GM23338 (cell line): ENCODE measurements at regions not wholly inside any gene's neighbourhood (a gene's known extent, or its start where the extent isn't known, plus 50 kb on each side); places are given as distances from the start of the nearest gene placed in this dataset.

ENCODE experiments used
- ATAC-seq: fragments of 200-7000 bp; cut with Tn5 transposase; 3 replicates; pipeline ENCODE4 v1.9.1; 2020
- DNase-seq: peaks from one replicate; pipeline ENCODE4 v3.0.0-alpha.2; 2015; ENCODE audit warnings: low spot score
- H2AFZ ChIP-seq: fragments of 200-600 bp; sonication (generic); 2 replicates; pipeline ENCODE4 v1.8.0; 2016; ENCODE audit warnings: antibody characterized with exemption, mild to moderate bottlenecking, moderate library complexity
- H3F3A ChIP-seq: fragments of 200-600 bp; sonication (generic); replicated peaks from 2 replicates; pipeline ENCODE4 v1.8.0; 2017; ENCODE audit warnings: antibody characterized with exemption, mixed run types, low read depth
- H3K27ac ChIP-seq: fragments of 200-600 bp; sonication (generic); 2 replicates; pipeline ENCODE4 v1.6.1; 2016; ENCODE audit warnings: low read depth
- H3K27me3 ChIP-seq: fragments of 200-600 bp; sonication (generic); 2 replicates; pipeline ENCODE4 v1.8.0; 2016; ENCODE audit warnings: mild to moderate bottlenecking, mixed run types, moderate library complexity; ENCODE audit not compliant: insufficient read depth
- H3K36me3 ChIP-seq: fragments of 200-600 bp; sonication (generic); 2 replicates; pipeline ENCODE4 v1.8.0; 2016; ENCODE audit warnings: mild to moderate bottlenecking; ENCODE audit not compliant: insufficient read depth
- H3K4me1 ChIP-seq: fragments of 200-600 bp; sonication (generic); 2 replicates; pipeline ENCODE4 v1.8.0; 2016; ENCODE audit warnings: mild to moderate bottlenecking, moderate library complexity; ENCODE audit not compliant: insufficient read depth
- H3K4me2 ChIP-seq: fragments of 200-600 bp; sonication (generic); 2 replicates; pipeline ENCODE4 v1.7.1; 2017; ENCODE audit warnings: mixed run types
- H3K4me3 ChIP-seq: fragments of 200-600 bp; sonication (generic); 2 replicates; pipeline ENCODE4 v1.6.1; 2016; ENCODE audit warnings: mixed run types
- H3K79me2 ChIP-seq: fragments of 200-600 bp; sonication (generic); replicated peaks from 2 replicates; pipeline ENCODE4 v1.8.0; 2017; ENCODE audit warnings: mild to moderate bottlenecking; ENCODE audit not compliant: insufficient read depth
- H3K9me2 ChIP-seq: fragments of 200-600 bp; sonication (generic); 2 replicates; pipeline ENCODE4 v1.8.0; 2017; ENCODE audit not compliant: insufficient read depth
- H4K20me1 ChIP-seq: fragments of 200-600 bp; sonication (generic); replicated peaks from 2 replicates; pipeline ENCODE4 v1.8.0; 2017; ENCODE audit warnings: mild to moderate bottlenecking; ENCODE audit not compliant: insufficient read depth
- H3K27ac Mint-ChIP-seq: 2 replicates; pipeline ENCODE4 v1.8.0; 2020; ENCODE audit warnings: inconsistent platforms, mild to moderate bottlenecking, moderate library complexity, mixed read lengths
- H3K27me3 Mint-ChIP-seq: 3 replicates; pipeline ENCODE4 v1.8.0; 2022; ENCODE audit warnings: low read depth, mild to moderate bottlenecking, moderate library complexity, mixed read lengths, inconsistent platforms; ENCODE audit not compliant: insufficient read depth, poor library complexity
- H3K36me3 Mint-ChIP-seq: 3 replicates; pipeline ENCODE4 v1.8.0; 2021; ENCODE audit warnings: low read depth, mild to moderate bottlenecking, inconsistent platforms, moderate library complexity, mixed read lengths
- H3K4me1 Mint-ChIP-seq: 3 replicates; pipeline ENCODE4 v1.8.0; 2020; ENCODE audit warnings: mild to moderate bottlenecking, inconsistent platforms, mixed read lengths
- H3K4me3 Mint-ChIP-seq: 3 replicates; pipeline ENCODE4 v1.8.0; 2021; ENCODE audit warnings: moderate library complexity, mild to moderate bottlenecking, inconsistent platforms, mixed read lengths
- H3K9me3 Mint-ChIP-seq: 3 replicates; pipeline ENCODE4 v1.8.0; 2020; ENCODE audit warnings: moderate library complexity, mild to moderate bottlenecking, inconsistent platforms, mixed read lengths
- CREB1 ChIP-seq: fragments of 250-450 bp; sonication (Bioruptor Pico); IDR thresholded peaks from 2 replicates; pipeline ENCODE4 v1.5.0; 2020; ENCODE audit warnings: low read depth, mild to moderate bottlenecking, moderate library complexity
- EZH2 ChIP-seq: fragments of 200-600 bp; sonication (generic); IDR thresholded peaks from one replicate; pipeline ENCODE4 v1.8.0; 2017; ENCODE audit warnings: antibody characterized with exemption, mild to moderate bottlenecking, low read depth; ENCODE audit not compliant: unreplicated experiment
- EZH2phosphoT487 ChIP-seq: fragments of 200-600 bp; sonication (generic); IDR thresholded peaks from one replicate; pipeline ENCODE4 v1.8.1; 2018; ENCODE audit warnings: antibody characterized with exemption; ENCODE audit not compliant: unreplicated experiment
- JUNB ChIP-seq: IDR thresholded peaks from one replicate; pipeline ENCODE4 v1.6.1; 2016; ENCODE audit warnings: antibody characterized with exemption; ENCODE audit not compliant: unreplicated experiment
- POLR2AphosphoS5 ChIP-seq: IDR thresholded peaks from 2 replicates; pipeline ENCODE4 v1.6.1; 2016; ENCODE audit warnings: antibody characterized with exemption, low read depth
- STAT1 ChIP-seq: IDR thresholded peaks from one replicate; pipeline ENCODE4 v1.6.1; 2016; ENCODE audit warnings: antibody characterized with exemption; ENCODE audit not compliant: unreplicated experiment
- ZNF114 ChIP-seq: fragments of 250-450 bp; sonication (Bioruptor Pico); IDR thresholded peaks from 2 replicates; pipeline ENCODE4 v1.5.0; 2020; ENCODE audit warnings: mild to moderate bottlenecking, moderate library complexity
- ZNF331 ChIP-seq: fragments of 250-450 bp; sonication (Bioruptor Pico); IDR thresholded peaks from 2 replicates; pipeline ENCODE4 v1.5.0; 2020; ENCODE audit warnings: low read depth, mild to moderate bottlenecking, moderate library complexity
- TF ChIP-seq, protein P1 (sequence below): fragments of 250-450 bp; sonication (Bioruptor Pico); IDR thresholded peaks from 2 replicates; pipeline ENCODE4 v1.5.0; 2020; ENCODE audit warnings: mild to moderate bottlenecking, moderate library complexity

DNA sequence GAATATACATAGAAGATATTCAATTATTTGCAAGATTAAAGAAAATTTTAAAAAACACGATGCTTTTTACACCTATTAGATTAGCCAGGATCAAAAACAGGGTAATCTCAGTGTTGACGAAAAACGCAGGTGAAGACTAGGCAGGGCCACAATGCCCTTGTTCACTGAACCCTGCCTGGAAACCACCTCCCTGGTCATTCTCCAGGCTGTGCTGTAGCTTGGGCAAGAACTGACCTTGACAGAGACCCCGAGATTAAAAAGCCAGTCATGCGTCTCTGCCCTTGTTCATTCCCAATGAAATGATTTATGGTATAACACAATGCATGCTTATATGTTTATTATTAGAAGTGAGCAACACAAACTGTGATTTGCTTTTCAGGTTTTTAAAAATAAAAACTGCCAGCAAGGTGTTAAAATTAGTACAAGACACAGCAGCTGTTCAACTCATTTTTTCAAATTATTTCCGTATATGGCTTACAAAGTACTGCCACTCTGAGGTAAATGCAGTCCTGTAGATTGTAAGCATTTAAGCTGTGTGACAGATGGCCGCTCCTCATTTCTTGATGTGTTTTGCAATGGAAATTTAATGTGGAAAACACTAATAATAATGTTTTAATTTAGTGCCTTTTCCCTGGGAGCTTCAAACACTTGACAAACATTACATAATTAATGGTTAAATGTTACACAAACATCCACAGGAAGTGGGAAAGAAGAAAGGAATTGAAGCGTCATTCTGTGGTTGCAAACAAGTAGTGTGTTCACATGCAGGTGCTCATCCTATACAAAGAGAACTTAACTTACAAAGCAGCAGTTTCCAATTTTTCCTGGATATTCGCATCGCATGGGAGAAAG lies 200.2 kb downstream of the VCY1B start (continued):
- TF ChIP-seq CREB1 (no peak), POLR2AphosphoS5 (no peak), ZNF331 (CRISPR knock-in tag) (no peak), EZH2phosphoT487 (no peak), JUNB (no peak), EZH2 (no peak), STAT1 (no peak)
- TF ChIP-seq, protein P1, sequence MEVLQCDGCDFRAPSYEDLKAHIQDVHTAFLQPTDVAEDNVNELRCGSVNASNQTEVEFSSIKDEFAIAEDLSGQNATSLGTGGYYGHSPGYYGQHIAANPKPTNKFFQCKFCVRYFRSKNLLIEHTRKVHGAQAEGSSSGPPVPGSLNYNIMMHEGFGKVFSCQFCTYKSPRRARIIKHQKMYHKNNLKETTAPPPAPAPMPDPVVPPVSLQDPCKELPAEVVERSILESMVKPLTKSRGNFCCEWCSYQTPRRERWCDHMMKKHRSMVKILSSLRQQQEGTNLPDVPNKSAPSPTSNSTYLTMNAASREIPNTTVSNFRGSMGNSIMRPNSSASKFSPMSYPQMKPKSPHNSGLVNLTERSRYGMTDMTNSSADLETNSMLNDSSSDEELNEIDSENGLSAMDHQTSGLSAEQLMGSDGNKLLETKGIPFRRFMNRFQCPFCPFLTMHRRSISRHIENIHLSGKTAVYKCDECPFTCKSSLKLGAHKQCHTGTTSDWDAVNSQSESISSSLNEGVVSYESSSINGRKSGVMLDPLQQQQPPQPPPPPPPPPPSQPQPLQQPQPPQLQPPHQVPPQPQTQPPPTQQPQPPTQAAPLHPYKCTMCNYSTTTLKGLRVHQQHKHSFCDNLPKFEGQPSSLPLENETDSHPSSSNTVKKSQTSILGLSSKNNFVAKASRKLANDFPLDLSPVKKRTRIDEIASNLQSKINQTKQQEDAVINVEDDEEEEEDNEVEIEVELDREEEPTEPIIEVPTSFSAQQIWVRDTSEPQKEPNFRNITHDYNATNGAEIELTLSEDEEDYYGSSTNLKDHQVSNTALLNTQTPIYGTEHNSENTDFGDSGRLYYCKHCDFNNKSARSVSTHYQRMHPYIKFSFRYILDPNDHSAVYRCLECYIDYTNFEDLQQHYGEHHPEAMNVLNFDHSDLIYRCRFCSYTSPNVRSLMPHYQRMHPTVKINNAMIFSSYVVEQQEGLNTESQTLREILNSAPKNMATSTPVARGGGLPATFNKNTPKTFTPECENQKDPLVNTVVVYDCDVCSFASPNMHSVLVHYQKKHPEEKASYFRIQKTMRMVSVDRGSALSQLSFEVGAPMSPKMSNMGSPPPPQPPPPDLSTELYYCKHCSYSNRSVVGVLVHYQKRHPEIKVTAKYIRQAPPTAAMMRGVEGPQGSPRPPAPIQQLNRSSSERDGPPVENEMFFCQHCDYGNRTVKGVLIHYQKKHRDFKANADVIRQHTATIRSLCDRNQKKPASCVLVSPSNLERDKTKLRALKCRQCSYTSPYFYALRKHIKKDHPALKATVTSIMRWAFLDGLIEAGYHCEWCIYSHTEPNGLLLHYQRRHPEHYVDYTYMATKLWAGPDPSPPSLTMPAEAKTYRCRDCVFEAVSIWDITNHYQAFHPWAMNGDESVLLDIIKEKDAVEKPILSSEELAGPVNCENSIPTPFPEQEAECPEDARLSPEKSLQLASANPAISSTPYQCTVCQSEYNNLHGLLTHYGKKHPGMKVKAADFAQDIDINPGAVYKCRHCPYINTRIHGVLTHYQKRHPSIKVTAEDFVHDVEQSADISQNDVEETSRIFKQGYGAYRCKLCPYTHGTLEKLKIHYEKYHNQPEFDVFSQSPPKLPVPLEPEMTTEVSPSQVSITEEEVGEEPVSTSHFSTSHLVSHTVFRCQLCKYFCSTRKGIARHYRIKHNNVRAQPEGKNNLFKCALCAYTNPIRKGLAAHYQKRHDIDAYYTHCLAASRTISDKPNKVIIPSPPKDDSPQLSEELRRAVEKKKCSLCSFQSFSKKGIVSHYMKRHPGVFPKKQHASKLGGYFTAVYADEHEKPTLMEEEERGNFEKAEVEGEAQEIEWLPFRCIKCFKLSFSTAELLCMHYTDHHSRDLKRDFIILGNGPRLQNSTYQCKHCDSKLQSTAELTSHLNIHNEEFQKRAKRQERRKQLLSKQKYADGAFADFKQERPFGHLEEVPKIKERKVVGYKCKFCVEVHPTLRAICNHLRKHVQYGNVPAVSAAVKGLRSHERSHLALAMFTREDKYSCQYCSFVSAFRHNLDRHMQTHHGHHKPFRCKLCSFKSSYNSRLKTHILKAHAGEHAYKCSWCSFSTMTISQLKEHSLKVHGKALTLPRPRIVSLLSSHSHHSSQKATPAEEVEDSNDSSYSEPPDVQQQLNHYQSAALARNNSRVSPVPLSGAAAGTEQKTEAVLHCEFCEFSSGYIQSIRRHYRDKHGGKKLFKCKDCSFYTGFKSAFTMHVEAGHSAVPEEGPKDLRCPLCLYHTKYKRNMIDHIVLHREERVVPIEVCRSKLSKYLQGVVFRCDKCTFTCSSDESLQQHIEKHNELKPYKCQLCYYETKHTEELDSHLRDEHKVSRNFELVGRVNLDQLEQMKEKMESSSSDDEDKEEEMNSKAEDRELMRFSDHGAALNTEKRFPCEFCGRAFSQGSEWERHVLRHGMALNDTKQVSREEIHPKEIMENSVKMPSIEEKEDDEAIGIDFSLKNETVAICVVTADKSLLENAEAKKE (CRISPR knock-in tag), result no peak

DNA sequence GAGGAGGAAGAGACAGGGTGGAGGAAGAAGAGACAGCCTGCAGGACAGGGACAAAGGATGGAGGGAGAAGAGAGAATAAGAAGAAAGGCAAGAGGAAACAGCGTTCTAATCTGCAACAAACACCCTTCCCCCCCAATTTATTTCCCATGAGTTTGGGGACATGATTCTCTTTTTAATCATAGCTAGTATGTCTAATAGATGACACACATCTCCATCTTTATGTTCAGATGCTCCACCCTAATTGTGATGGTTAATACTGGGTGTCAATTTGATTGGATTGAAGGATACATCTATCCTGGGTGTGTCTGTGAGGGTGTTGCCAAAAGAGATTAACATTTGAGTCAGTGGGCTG lies 200.8 kb downstream of the VCY1B start:
- Histone ChIP-seq H2AFZ (no peak overlapping the region), H3K4me3 (no peak overlapping the region), H3K79me2 (no peaks in the 10 kb centered on the region), H3K4me2 (no peak overlapping the region), H3K36me3 (no peaks in the 10 kb centered on the region), H3F3A (no peaks in the 10 kb centered on the region), H3K27ac (no peak overlapping the region), H4K20me1 (no peaks in the 10 kb centered on the region), H3K9me2 (no peaks in the 10 kb centered on the region), H3K27me3 (no peaks in the 10 kb centered on the region), H3K4me1 (peaks cover 7% of the 10 kb centered on the region)
- no peak for ATAC-seq
- no peak for DNase-seq
- no peaks in the 10 kb centered on the region for H3K36me3 Mint-ChIP-seq
- H3K4me1 Mint-ChIP-seq, result peaks cover 21% of the 10 kb centered on the region
- no peaks in the 10 kb centered on the region for H3K27me3 Mint-ChIP-seq
- H3K27ac Mint-ChIP-seq, result no peak overlapping the region
- no peak overlapping the region for H3K4me3 Mint-ChIP-seq
- no peaks in the 10 kb centered on the region for H3K9me3 Mint-ChIP-seq
- TF ChIP-seq EZH2phosphoT487 (no peak), POLR2AphosphoS5 (no peak), ZNF114 (CRISPR knock-in tag) (no peak)
- TF ChIP-seq, protein P1 (CRISPR knock-in tag), result no peak
